Mucosa of stomach (tissue), 1 donor: ENCODE measurements at regions not wholly inside any gene's neighbourhood (a gene's known extent, or its start where the extent isn't known, plus 50 kb on each side); places are given as distances from the start of the nearest gene placed in this dataset.

ENCODE experiments used
- H3K27me3 ChIP-seq: one replicate; pipeline ENCODE4 v1.7.0; 2013; ENCODE audit warnings: mild to moderate bottlenecking, low read length; ENCODE audit not compliant: control insufficient read depth, insufficient read depth
- H3K36me3 ChIP-seq: one replicate; pipeline ENCODE4 v1.7.0; 2013; ENCODE audit warnings: low read length; ENCODE audit not compliant: control insufficient read depth, insufficient read depth
- H3K4me1 ChIP-seq: one replicate; pipeline ENCODE4 v1.7.0; 2013; ENCODE audit warnings: mild to moderate bottlenecking, low read length; ENCODE audit not compliant: control insufficient read depth, insufficient read depth
- H3K4me3 ChIP-seq: one replicate; pipeline ENCODE4 v1.7.0; 2013; ENCODE audit warnings: low read length
- H3K9ac ChIP-seq: one replicate; pipeline ENCODE4 v1.7.0; 2013; ENCODE audit warnings: mild to moderate bottlenecking, low read length, moderate library complexity
- H3K9me3 ChIP-seq: one replicate; pipeline ENCODE4 v1.7.0; 2013; ENCODE audit warnings: mild to moderate bottlenecking, low read length, moderate library complexity; ENCODE audit not compliant: control insufficient read depth
- donor health status: Pancreatic carcinoma.

DNA sequence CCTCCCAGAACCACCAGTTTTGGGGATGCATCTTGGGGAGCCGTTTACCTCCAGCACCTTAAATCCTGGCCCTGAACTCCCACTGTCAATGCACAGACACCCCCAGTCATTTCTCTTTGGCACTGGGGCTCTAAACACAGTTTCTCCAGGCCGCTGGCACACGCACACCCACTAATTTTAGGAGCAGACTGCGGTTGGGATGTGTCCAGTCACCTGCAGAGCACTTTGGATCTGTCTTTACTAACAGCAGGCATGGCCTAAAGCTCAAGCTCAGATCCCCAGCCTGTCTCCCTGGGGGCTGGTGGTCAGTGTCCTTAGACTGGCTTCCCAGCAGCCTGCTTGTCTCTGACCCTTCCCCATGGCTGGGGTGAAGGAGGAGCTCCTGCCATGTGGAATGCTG is 49.9 kb downstream of the SYNE3 start:
- H3K9me3 ChIP-seq, result no peaks in the 10 kb centered on the region
- no peaks in the 10 kb centered on the region for H3K27me3 ChIP-seq
- H3K36me3 ChIP-seq, result no peaks in the 10 kb centered on the region
- H3K4me1 ChIP-seq, result peaks cover 80% of the 10 kb centered on the region
- no peak overlapping the region for H3K4me3 ChIP-seq
- H3K9ac ChIP-seq, result no peak overlapping the region

DNA sequence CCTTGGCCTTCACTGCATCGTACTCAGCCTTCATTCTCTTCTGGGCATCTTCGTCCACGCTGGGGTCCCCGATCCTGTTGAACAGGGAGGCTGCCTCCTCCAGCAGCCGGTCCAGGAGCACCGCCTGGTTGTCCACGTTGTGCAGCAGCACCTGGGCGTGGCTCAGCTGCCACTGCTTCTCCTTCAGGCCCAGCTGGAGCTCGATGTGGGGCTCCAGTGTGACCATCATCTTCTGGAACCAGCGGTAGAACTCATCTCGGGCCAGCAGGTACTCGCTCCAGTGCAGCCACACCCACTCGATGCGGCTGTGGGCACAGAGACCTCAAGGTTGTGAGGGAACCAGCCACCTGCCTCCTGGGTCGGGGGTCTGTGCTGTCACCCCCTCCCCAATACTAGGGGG is 50.5 kb downstream of the SYNE3 start:
- no peak overlapping the region for H3K4me3 ChIP-seq
- no peak overlapping the region for H3K9ac ChIP-seq
- peaks cover 86% of the 10 kb centered on the region for H3K4me1 ChIP-seq
- H3K9me3 ChIP-seq, result no peaks in the 10 kb centered on the region
- no peaks in the 10 kb centered on the region for H3K27me3 ChIP-seq
- no peaks in the 10 kb centered on the region for H3K36me3 ChIP-seq

DNA sequence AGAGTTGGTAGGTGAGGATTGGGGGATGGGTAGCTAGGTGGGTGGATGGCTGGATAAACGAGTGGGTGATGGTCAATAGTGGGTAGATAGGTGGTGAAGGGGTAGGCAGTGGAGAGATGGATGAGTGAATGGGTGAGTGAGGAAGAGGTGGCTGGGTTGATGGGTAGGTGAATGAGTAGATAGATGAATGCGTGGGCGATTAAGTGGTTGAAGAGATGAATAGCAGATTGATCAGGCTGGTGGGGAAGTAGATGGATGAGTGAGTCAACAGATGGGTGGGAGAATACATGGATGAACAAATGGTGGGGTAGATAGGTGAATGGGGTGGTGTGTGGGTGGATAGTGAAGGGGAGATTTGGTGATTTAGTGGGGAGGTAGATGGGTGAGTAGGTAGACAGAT is 51.1 kb downstream of the SYNE3 start:
- Histone ChIP-seq H3K4me3 (no peak overlapping the region), H3K36me3 (no peaks in the 10 kb centered on the region), H3K27me3 (no peaks in the 10 kb centered on the region), H3K4me1 (peaks cover 91% of the 10 kb centered on the region), H3K9me3 (no peaks in the 10 kb centered on the region), H3K9ac (no peak overlapping the region)

DNA sequence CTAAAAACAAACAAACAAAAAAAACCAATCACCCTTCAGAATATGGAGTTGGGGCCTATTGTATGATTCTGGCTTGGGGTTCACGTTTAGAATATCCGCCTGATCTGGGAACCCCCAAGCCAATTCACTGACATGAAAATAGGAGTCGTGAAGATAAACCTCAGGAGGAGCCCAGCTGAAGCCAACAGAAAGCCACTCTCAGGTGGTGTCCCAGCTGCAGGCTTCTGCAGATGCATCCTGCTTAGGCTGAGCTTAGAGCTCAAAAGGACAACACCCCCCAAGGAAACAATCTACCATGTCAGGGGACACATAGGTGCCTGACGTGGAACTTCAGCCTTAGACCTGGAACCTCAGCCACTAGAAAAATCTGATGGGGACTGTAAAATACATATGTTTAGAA is 51.9 kb downstream of the SYNE3 start:
- no peak overlapping the region for H3K9ac ChIP-seq
- H3K27me3 ChIP-seq, result no peaks in the 10 kb centered on the region
- H3K4me1 ChIP-seq, result peaks cover 87% of the 10 kb centered on the region
- H3K9me3 ChIP-seq, result no peaks in the 10 kb centered on the region
- no peak overlapping the region for H3K4me3 ChIP-seq
- no peaks in the 10 kb centered on the region for H3K36me3 ChIP-seq

DNA sequence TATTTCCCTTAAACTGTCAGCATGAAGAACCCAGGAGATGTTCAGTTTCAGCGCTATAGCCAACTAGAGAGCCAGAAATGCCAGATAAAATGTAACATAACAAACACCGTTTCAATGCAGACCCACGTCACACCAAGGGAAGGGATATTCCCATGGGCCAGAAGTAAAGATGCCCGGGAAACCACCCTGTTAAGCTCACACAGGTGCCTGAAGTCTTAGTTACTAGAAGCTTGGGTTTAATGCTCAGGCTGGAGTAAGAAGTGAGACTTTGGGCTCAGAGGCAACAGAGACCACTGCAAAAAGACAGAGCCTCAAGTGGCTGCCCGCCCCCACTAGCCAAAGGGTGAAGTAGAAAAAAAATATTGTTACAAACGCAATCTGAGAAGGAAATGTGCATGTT is 52.3 kb downstream of the SYNE3 start:
- H3K4me3 ChIP-seq, result no peak overlapping the region
- peaks cover 85% of the 10 kb centered on the region for H3K4me1 ChIP-seq
- no peaks in the 10 kb centered on the region for H3K27me3 ChIP-seq
- H3K9ac ChIP-seq, result peak overlapping the region; percentile 42
- H3K36me3 ChIP-seq, result no peaks in the 10 kb centered on the region
- H3K9me3 ChIP-seq, result no peaks in the 10 kb centered on the region

DNA sequence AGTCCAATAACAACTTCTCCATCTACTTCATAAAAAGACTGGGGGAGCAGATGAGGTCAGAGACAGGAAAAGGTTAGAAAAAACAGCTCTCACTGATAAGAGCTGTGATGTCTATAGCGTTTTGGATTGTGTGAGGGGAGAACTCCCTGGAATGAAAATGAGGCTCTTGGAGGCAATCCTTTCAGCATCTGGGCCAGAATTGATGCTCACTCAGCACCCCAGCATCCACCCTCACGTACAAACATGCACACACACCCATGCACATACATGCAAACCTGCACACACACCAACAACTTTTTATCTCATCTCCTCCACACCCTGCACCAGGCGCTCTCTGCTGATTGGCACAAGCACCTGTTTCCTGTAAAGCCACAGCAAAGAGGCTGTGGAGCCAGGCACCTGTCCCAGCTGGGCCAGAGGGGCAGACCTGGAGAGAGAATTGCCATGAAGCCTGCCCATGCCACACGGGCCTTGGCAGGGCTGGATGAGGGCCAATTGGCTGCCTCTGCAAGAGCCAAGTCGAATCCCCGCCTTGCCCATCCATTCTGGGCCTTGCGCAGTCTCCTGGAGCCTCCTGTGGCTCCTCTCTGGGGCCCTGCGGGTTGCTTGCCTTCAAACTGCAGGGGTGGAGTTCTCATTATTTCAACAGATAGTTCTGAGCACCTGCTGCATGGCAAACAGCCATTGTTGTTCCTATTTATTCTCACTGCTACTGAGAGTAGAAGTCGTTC is 53.1 kb downstream of the SYNE3 start:
- Histone ChIP-seq H3K4me1 (peaks cover 77% of the 10 kb centered on the region), H3K36me3 (no peaks in the 10 kb centered on the region)

DNA sequence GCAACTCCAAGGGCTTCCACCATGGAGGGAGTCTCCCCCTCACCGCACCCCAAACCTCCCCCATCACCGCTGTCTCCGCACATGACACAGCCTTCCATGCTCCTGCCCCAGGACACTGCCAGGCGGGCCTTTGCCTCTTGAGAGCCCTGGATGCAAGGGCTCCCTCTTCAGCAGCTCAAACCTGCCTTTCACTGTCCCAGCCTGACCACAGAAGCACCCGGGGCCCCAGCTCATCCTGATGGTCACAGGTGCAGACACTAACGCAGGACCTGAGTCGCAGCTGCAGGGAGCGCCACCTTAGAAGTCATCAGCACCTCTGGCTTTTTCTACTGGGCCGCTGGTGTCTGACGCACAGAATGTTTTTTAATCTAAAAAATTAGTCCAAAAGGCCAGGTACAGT is 54.0 kb downstream of the SYNE3 start:
- Histone ChIP-seq H3K4me1 (peaks cover 69% of the 10 kb centered on the region), H3K9me3 (no peaks in the 10 kb centered on the region), H3K27me3 (no peaks in the 10 kb centered on the region), H3K4me3 (no peak overlapping the region), H3K9ac (no peak overlapping the region), H3K36me3 (no peaks in the 10 kb centered on the region)

More for the DNA sequence above, 53.1 kb downstream of the SYNE3 start:
- Histone ChIP-seq H3K4me3 (no peak overlapping the region), H3K9ac (peak overlapping the region; percentile 42), H3K9me3 (no peaks in the 10 kb centered on the region), H3K27me3 (no peaks in the 10 kb centered on the region)

DNA sequence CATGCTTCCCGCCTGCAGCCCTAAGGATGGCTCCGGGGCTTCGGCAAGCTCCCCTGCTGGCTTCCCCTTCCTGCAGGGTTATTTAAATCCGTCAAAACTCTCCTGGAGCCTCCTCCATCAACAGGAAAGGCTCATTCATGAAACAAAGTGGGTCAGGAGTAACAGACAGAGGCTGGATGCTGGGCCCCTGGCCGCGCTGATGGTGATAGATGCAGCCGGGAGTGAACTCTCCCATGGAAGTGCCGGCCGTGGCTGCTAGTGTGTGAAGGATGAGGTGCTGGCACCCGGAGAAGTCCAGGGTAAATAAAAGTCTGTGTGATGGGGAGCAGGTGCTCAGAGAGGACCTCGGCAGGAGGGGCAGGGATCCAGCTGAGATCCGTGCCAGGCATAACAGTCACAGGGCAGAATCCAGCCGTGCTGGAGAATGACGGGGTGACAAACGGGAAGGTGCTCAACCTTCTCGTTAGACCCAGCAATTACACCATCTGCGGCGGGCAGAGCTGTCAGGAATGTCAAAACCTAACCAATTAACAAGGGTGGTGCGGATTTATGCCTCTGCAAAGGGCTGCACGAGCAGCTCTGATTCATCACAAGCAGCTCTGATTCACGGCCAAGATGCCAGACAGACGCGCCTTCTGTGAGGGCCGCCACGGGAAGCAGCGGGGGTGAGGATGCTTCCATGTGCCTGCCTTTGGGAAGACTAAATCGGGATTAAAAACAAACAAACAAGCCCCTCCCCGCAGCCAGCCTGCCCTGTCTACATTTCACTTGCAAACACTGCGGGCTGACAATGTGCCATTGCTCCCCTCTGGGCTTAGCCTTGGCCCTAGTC is 55.6 kb downstream of the SYNE3 start:
- Histone ChIP-seq H3K9me3 (no peaks in the 10 kb centered on the region), H3K4me1 (peaks cover 60% of the 10 kb centered on the region), H3K27me3 (no peaks in the 10 kb centered on the region), H3K36me3 (no peaks in the 10 kb centered on the region), H3K9ac (no peak overlapping the region), H3K4me3 (no peak overlapping the region)

DNA sequence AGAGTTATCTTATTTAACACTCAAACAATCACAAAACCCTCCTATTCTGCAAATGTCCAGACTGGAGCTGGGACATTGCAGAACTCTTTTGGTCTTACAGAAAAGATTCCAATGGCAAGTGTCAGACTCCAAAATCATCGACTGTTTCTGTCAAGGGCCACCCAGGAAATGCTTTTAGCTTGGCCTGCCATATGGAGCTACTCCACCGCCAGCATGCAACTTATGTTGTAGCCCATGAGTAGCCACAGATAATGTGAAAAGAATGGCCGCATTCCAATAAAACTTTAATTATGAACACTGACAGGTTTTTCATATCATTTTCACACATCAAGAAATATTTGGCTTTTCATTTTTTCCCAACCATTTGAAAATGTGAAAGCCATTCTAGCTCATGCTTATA is 57.5 kb downstream of the SYNE3 start:
- no peaks in the 10 kb centered on the region for H3K9me3 ChIP-seq
- no peaks in the 10 kb centered on the region for H3K36me3 ChIP-seq
- no peak overlapping the region for H3K4me3 ChIP-seq
- no peak overlapping the region for H3K9ac ChIP-seq
- H3K4me1 ChIP-seq, result peaks cover 42% of the 10 kb centered on the region
- H3K27me3 ChIP-seq, result no peaks in the 10 kb centered on the region

DNA sequence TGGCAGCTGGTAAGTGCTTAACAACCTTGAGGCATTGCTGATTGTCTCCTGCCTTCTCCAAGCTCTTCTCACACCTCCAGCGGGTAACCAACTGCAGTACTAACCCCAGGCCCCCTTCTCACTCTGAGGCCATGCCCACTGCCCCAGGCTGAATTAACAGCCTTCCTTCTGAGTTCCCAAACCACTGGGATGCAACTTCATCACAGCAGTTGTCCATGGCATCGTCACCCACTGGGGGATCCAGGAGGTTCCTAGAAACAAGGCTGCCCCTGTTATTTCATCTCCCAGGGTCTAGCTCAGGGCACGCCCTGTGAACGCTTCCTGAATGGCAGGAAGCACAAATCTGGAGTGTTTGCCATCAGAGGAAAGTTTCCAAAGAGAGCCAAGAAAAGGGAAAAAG is 58.0 kb downstream of the SYNE3 start:
- no peaks in the 10 kb centered on the region for H3K9me3 ChIP-seq
- H3K4me3 ChIP-seq, result no peak overlapping the region
- no peaks in the 10 kb centered on the region for H3K36me3 ChIP-seq
- peaks cover 37% of the 10 kb centered on the region for H3K4me1 ChIP-seq
- H3K9ac ChIP-seq, result no peak overlapping the region
- H3K27me3 ChIP-seq, result no peaks in the 10 kb centered on the region

DNA sequence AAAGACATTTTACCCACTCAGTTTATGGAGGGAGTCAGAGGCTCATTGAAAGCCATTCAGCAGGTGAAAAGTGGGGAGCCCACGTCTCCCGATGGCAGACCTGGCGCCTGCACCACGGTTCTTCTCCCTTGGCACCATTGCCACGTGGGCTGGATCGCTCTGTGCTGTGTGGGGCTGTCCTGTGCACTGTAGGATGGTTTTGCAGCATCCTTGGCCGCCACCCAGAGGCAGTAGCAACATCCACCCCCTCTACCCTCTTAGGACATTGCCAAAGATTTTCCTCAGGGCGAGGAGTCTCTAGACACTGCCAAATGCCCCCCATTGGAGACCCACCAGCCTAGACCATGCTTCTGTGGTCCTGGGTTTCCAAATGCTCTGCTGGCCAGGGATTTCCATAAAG is 60.2 kb downstream of the SYNE3 start:
- peaks cover 16% of the 10 kb centered on the region for H3K4me1 ChIP-seq
- no peak overlapping the region for H3K9ac ChIP-seq
- H3K4me3 ChIP-seq, result no peak overlapping the region
- H3K27me3 ChIP-seq, result no peaks in the 10 kb centered on the region
- no peaks in the 10 kb centered on the region for H3K9me3 ChIP-seq
- H3K36me3 ChIP-seq, result no peaks in the 10 kb centered on the region

DNA sequence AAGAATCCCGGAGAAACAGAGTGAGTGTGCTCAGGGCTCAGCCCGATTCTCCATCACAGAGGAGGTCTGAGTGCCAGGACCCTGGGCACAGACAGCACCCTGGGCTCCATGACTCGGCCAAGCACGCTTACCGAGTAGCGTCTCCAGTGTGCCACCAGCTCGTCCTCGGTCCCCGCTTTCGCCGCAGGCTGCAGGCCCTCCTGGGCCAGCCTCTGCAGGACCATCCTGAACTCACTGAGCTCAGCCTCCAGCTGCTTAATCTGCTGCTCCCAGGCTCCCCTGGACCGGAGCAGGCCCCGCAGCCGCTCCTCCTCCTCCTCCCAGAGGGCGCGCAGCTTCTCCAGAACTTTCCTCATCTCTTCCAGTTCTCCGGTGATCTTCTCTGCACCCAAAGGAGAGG is 61.2 kb downstream of the SYNE3 start:
- H3K9me3 ChIP-seq, result no peaks in the 10 kb centered on the region
- peaks cover 6% of the 10 kb centered on the region for H3K4me1 ChIP-seq
- no peak overlapping the region for H3K9ac ChIP-seq
- H3K4me3 ChIP-seq, result no peak overlapping the region
- no peaks in the 10 kb centered on the region for H3K27me3 ChIP-seq
- H3K36me3 ChIP-seq, result no peaks in the 10 kb centered on the region
